HepG2 (cell line): ENCODE measurements at regions not wholly inside any gene's neighbourhood (a gene's known extent, or its start where the extent isn't known, plus 50 kb on each side); places are given as distances from the start of the nearest gene placed in this dataset.

Experiments
- ATAC-seq: fragments of 200-7000 bp; cut with Tn5 transposase; 3 replicates; pipeline ENCODE4 v1.9.1; 2020; ENCODE audit warnings: mild to moderate bottlenecking, moderate library complexity
- BruUV-seq: library from RNA; stranded (reverse); fragments of 400-500 nt; replicated peaks from 2 replicates; lab custom pipeline; 2021; lab: Mats Ljungman, UMichigan
- CTCF ChIA-PET: fragments of 300-600 bp; formaldehyde crosslinking; extraction: SDS; loops from one replicate; lab custom pipeline; 2021; ENCODE audit warnings: low total read pairs, inconsistent platforms, low intra/inter-chr PET ratio; lab: Yijun Ruan, JAX
- POLR2A ChIA-PET: fragments of 350-600 bp; sonication (Branson Sonifier 250); formaldehyde crosslinking; loops from one replicate; lab custom pipeline; 2020; ENCODE audit warnings: antibody characterized with exemption, inconsistent platforms; lab: Yijun Ruan, JAX
- DNase-seq: peaks from one replicate; pipeline ENCODE4 v3.0.0-alpha.2; 2015; ENCODE audit warnings: low spot score
- FAIRE-seq: peaks from 3 replicates; lab custom pipeline; 2011; peaks lifted over from hg19 to GRCh38; lab: Jason Lieb, UNC
- H2AFZ ChIP-seq: one replicate; pipeline ENCODE4 v1.6.1; 2011; ENCODE audit warnings: low read length, inconsistent platforms
- H3K27ac ChIP-seq: fragments of 300-600 bp; 3 replicates; pipeline ENCODE4 v1.8.0; 2011; ENCODE audit warnings: mixed run types, mild to moderate bottlenecking, mixed read lengths, low read length, inconsistent platforms; ENCODE audit not compliant: insufficient read depth; ENCODE audit errors: extremely low read length
- H3K27me3 ChIP-seq, 2 experiments: fragments of 200-600 bp in 1 of 2; 2 replicates in 1 of 2; 3 replicates in 1 of 2; pipeline versions ENCODE4 v1.6.0 to v1.8.0; 2011; ENCODE audit warnings: low read length in 2 of 2, mild to moderate bottlenecking in 2 of 2, moderate library complexity in 2 of 2, inconsistent platforms in 1 of 2; ENCODE audit not compliant: insufficient read depth in 2 of 2, control insufficient read depth in 1 of 2
- H3K36me3 ChIP-seq, 2 experiments: fragments of 200-600 bp in 1 of 2; replicated peaks in 1 of 2; 2 replicates in 1 of 2; 3 replicates in 1 of 2; pipeline versions ENCODE4 v1.5.1 to v1.8.0; 2011; ENCODE audit warnings: low read length in 2 of 2, inconsistent platforms in 1 of 2; ENCODE audit not compliant: insufficient read depth in 2 of 2, control insufficient read depth in 1 of 2
- H3K4me1 ChIP-seq: 2 replicates; pipeline ENCODE4 v1.5.1; 2012; ENCODE audit warnings: low read length, inconsistent platforms; ENCODE audit not compliant: insufficient read depth
- H3K4me2 ChIP-seq: 2 replicates; pipeline ENCODE4 v1.6.0; 2011; ENCODE audit warnings: low read depth, low read length, inconsistent platforms
- H3K4me3 ChIP-seq, 3 experiments: fragments of 200-600 bp in 1 of 3; sonication (generic), shearing (Covaris generic) in 1 of 3; replicated peaks in 1 of 3; 2 replicates each; pipeline ENCODE4 v1.5.1; 2011 to 2016; ENCODE audit warnings: low read length in 3 of 3, inconsistent platforms in 2 of 3, low read depth in 2 of 3, mild to moderate bottlenecking in 2 of 3, control low read depth in 1 of 3, mixed read lengths in 1 of 3; ENCODE audit not compliant: insufficient read depth in 1 of 3
- H3K79me2 ChIP-seq: one replicate; pipeline ENCODE4 v1.6.1; 2011; ENCODE audit warnings: low read length, inconsistent platforms; ENCODE audit not compliant: insufficient read depth
- H3K9ac ChIP-seq: 2 replicates; pipeline ENCODE4 v1.6.0; 2011; ENCODE audit warnings: mild to moderate bottlenecking, low read depth, low read length, inconsistent platforms; ENCODE audit not compliant: insufficient read depth
- H3K9me3 ChIP-seq: 2 replicates; pipeline ENCODE4 v1.5.1; 2012; ENCODE audit warnings: mild to moderate bottlenecking, low read length
- H4K20me1 ChIP-seq: 2 replicates; pipeline ENCODE4 v1.6.0; 2011; ENCODE audit warnings: inconsistent platforms, mild to moderate bottlenecking, low read length, moderate library complexity; ENCODE audit not compliant: insufficient read depth
- CENPT ChIP-seq: sonication (generic); formaldehyde crosslinking; IDR thresholded peaks from 2 replicates; pipeline ENCODE4 v1.8.0; 2022; ENCODE audit warnings: low read depth, mild to moderate bottlenecking, moderate library complexity, missing genetic modification reagents
- EED ChIP-seq: sonication (generic); formaldehyde crosslinking; IDR thresholded peaks from 2 replicates; pipeline ENCODE4 v1.5.0; 2020; ENCODE audit warnings: mild to moderate bottlenecking, missing genetic modification reagents
- GATAD1 ChIP-seq: IDR thresholded peaks from 2 replicates; pipeline ENCODE4 v1.6.1; 2016; ENCODE audit warnings: missing genetic modification reagents, missing compliant biosample characterization
- GTF2F1 ChIP-seq: fragments of 150-350 bp; IDR thresholded peaks from 2 replicates; pipeline ENCODE4 v1.6.1; 2014; ENCODE audit warnings: low read length
- KDM2A ChIP-seq: sonication (generic); formaldehyde crosslinking; IDR thresholded peaks from 2 replicates; pipeline ENCODE4 v1.4.0; 2020; ENCODE audit warnings: low read depth, missing genetic modification reagents, borderline replicate concordance
- KLF13 ChIP-seq: sonication (generic); formaldehyde crosslinking; IDR thresholded peaks from 2 replicates; pipeline ENCODE4 v1.4.0; 2020; ENCODE audit warnings: mild to moderate bottlenecking, missing genetic modification reagents
- TBL1XR1 ChIP-seq: fragments of 150-350 bp; IDR thresholded peaks from 2 replicates; pipeline ENCODE4 v1.6.1; 2014; ENCODE audit warnings: borderline replicate concordance, low read length; ENCODE audit not compliant: partially characterized antibody
- ZNF253 ChIP-seq: sonication (generic); formaldehyde crosslinking; IDR thresholded peaks from 2 replicates; pipeline ENCODE4 v1.8.0; 2022; ENCODE audit warnings: mild to moderate bottlenecking, missing genetic modification reagents, borderline replicate concordance
- ZNF430 ChIP-seq: sonication (generic); formaldehyde crosslinking; IDR thresholded peaks from 2 replicates; pipeline ENCODE4 v1.9.0; 2021; ENCODE audit warnings: mild to moderate bottlenecking, missing genetic modification reagents
- ZNF530 ChIP-seq: sonication (generic); formaldehyde crosslinking; IDR thresholded peaks from 2 replicates; pipeline ENCODE4 v1.5.0; 2020; ENCODE audit warnings: low read depth, mild to moderate bottlenecking, missing genetic modification reagents
- ZNF737 ChIP-seq: sonication (generic); formaldehyde crosslinking; IDR thresholded peaks from 2 replicates; pipeline ENCODE4 v1.5.0; 2020; ENCODE audit warnings: missing genetic modification reagents, mild to moderate bottlenecking, borderline replicate concordance
- ZNF782 ChIP-seq: sonication (generic); formaldehyde crosslinking; IDR thresholded peaks from 2 replicates; pipeline ENCODE4 v1.4.0; 2020; ENCODE audit warnings: missing genetic modification reagents, mild to moderate bottlenecking, borderline replicate concordance
- ZSCAN31 ChIP-seq: sonication (generic); formaldehyde crosslinking; IDR thresholded peaks from 2 replicates; pipeline ENCODE4 v1.5.0; 2020; ENCODE audit warnings: low read depth, mild to moderate bottlenecking, missing genetic modification reagents
- WGBS: methylation state at CpG from one replicate; pipeline ENCODE4 v1.1.6; 2017; ENCODE audit warnings: low lambda C conversion rate; 5-methylcytosine and 5-hydroxymethylcytosine counted together
- in situ Hi-C: cut with HindIII; loops from 2 replicates; pipeline ENCODE4 v1.10.0; 2017; ENCODE audit warnings: low pct_unique_long_range_greater_than_20kb; ENCODE audit not compliant: extremely low pct_ligation_motif_present
- intact Hi-C: fragments of 100-400 bp; cut with micrococcal nuclease; formaldehyde crosslinking; loops from one replicate; pipeline ENCODE4 v1.10.0; 2022; ENCODE audit not compliant: unreplicated experiment
- TF ChIP-seq, protein P1 (sequence below): sonication (generic); formaldehyde crosslinking; conservative IDR thresholded peaks from 2 replicates; pipeline ENCODE4 v1.4.0; 2020; ENCODE audit warnings: missing genetic modification reagents
- TF ChIP-seq, protein P2 (sequence below): sonication (generic); formaldehyde crosslinking; IDR thresholded peaks from 2 replicates; pipeline ENCODE4 v1.5.0; 2020; ENCODE audit warnings: missing genetic modification reagents
- TF ChIP-seq, protein P3 (sequence below): sonication (generic); formaldehyde crosslinking; IDR thresholded peaks from 2 replicates; pipeline ENCODE4 v1.5.0; 2020; ENCODE audit warnings: mild to moderate bottlenecking, missing genetic modification reagents
- TF ChIP-seq, protein P4 (sequence below): sonication (generic); formaldehyde crosslinking; IDR thresholded peaks from 2 replicates; pipeline ENCODE4 v1.4.0; 2020; ENCODE audit warnings: missing genetic modification reagents, low read depth, mild to moderate bottlenecking, borderline replicate concordance

DNA sequence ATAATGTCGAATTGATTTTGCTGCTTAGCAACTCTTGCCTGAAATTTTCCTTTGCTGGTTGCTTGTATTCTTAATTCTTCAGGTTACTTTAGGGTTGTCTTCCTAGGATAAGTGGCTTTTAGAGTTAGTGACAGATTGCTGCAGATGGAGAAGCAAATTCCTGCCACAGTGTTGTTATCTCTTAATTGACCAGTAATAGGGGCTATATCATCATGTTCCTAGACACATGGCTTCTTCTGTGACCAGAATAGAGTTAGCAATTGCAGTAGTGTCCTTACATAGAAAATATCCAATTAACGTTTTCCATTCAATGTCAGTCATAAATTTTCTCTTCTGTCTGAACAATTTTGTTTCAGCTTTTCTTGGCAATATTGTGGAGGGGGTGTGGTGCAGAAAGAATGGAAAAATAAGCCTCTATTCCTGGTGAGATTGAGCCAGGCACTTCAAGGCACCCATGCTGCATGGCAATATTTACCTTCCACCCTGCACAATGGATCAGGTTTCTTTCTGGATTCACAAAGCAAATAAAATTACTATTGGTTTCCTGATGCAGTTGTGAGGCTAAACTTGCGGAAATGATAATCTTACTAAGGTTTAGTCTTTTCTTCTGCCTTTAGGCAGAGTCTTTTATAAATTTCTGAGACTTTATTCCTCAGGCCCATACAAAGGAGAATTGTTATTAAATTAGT lies 1481.5 kb downstream of the EFNA5 start:
- Histone ChIP-seq H3K79me2 (no peaks in the 10 kb centered on the region), H3K4me1 (no peaks in the 10 kb centered on the region), H3K27me3 (no peaks in the 10 kb centered on the region), H4K20me1 (no peaks in the 10 kb centered on the region), H3K4me3 (no peak overlapping the region), H3K9me3 (no peaks in the 10 kb centered on the region), H2AFZ (no peak overlapping the region), H3K9ac (no peak overlapping the region), H3K27ac (no peak overlapping the region), H3K4me2 (no peak overlapping the region), H3K36me3 (no peaks in the 10 kb centered on the region)
- TF ChIP-seq KDM2A (CRISPR knock-in tag): no peak
- no peak for TF ChIP-seq ZNF782 (CRISPR knock-in tag)
- no peak for TF ChIP-seq CENPT (CRISPR knock-in tag)
- TF ChIP-seq KLF13 (CRISPR knock-in tag): no peak
- TF ChIP-seq, protein P1, sequence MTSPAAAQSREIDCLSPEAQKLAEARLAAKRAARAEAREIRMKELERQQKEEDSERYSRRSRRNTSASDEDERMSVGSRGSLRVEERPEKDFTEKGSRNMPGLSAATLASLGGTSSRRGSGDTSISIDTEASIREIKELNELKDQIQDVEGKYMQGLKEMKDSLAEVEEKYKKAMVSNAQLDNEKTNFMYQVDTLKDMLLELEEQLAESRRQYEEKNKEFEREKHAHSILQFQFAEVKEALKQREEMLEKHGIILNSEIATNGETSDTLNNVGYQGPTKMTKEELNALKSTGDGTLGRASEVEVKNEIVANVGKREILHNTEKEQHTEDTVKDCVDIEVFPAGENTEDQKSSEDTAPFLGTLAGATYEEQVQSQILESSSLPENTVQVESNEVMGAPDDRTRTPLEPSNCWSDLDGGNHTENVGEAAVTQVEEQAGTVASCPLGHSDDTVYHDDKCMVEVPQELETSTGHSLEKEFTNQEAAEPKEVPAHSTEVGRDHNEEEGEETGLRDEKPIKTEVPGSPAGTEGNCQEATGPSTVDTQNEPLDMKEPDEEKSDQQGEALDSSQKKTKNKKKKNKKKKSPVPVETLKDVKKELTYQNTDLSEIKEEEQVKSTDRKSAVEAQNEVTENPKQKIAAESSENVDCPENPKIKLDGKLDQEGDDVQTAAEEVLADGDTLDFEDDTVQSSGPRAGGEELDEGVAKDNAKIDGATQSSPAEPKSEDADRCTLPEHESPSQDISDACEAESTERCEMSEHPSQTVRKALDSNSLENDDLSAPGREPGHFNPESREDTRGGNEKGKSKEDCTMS: no peak
- TF ChIP-seq ZNF253 (CRISPR knock-in tag): no peak
- no peak for TF ChIP-seq GATAD1
- no peak for TF ChIP-seq EED (CRISPR knock-in tag)
- TF ChIP-seq ZNF530 (CRISPR knock-in tag): no peak
- TF ChIP-seq, protein P2, sequence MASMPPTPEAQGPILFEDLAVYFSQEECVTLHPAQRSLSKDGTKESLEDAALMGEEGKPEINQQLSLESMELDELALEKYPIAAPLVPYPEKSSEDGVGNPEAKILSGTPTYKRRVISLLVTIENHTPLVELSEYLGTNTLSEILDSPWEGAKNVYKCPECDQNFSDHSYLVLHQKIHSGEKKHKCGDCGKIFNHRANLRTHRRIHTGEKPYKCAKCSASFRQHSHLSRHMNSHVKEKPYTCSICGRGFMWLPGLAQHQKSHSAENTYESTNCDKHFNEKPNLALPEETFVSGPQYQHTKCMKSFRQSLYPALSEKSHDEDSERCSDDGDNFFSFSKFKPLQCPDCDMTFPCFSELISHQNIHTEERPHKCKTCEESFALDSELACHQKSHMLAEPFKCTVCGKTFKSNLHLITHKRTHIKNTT (CRISPR knock-in tag): no peak
- no peak for TF ChIP-seq ZSCAN31 (CRISPR knock-in tag)
- TF ChIP-seq ZNF737 (CRISPR knock-in tag): no peak
- no peak for TF ChIP-seq TBL1XR1
- TF ChIP-seq, protein P3, sequence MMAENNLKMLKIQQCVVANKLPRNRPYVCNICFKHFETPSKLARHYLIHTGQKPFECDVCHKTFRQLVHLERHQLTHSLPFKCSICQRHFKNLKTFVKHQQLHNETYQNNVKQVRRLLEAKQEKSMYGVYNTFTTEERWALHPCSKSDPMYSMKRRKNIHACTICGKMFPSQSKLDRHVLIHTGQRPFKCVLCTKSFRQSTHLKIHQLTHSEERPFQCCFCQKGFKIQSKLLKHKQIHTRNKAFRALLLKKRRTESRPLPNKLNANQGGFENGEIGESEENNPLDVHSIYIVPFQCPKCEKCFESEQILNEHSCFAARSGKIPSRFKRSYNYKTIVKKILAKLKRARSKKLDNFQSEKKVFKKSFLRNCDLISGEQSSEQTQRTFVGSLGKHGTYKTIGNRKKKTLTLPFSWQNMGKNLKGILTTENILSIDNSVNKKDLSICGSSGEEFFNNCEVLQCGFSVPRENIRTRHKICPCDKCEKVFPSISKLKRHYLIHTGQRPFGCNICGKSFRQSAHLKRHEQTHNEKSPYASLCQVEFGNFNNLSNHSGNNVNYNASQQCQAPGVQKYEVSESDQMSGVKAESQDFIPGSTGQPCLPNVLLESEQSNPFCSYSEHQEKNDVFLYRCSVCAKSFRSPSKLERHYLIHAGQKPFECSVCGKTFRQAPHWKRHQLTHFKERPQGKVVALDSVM (CRISPR knock-in tag): no peak
- TF ChIP-seq, protein P4, sequence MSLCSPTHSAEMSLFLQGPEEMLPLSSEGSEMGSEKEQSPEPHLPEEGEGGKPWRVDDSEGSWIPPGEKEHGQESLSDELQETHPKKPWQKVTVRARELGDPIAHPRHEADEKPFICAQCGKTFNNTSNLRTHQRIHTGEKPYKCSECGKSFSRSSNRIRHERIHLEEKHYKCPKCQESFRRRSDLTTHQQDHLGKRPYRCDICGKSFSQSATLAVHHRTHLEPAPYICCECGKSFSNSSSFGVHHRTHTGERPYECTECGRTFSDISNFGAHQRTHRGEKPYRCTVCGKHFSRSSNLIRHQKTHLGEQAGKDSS (CRISPR knock-in tag): no peak
- no peak for TF ChIP-seq ZNF430 (CRISPR knock-in tag)
- TF ChIP-seq GTF2F1: no peak
- DNase-seq: no peak
- WGBS: 3% methylated on average over 3 of the region's 3 CpGs
- no TSS peak for BruUV-seq
- ChIA-PET CTCF (no interaction called here), POLR2A (no interaction called here)
- no peak for ATAC-seq
- no peak for FAIRE-seq
- intact Hi-C loops: no loop called here
- in situ Hi-C loops: no loop called here
